Fibroblast of pulmonary artery (primary cell): ENCODE measurements at regions not wholly inside any gene's neighbourhood (a gene's known extent, or its start where the extent isn't known, plus 50 kb on each side); places are given as distances from the start of the nearest gene placed in this dataset.

Experiments used
- DNase-seq: peaks from one replicate; pipeline ENCODE4 v3.0.0-alpha.2; 2010; ENCODE audit warnings: low read depth
- H3K4me3 ChIP-seq: replicated peaks from 2 replicates; pipeline ENCODE4 v1.5.1; 2011; ENCODE audit warnings: low read depth, mild to moderate bottlenecking, control low read depth, low read length, moderate library complexity
- TF ChIP-seq, protein P1 (sequence below): IDR thresholded peaks from 2 replicates; pipeline ENCODE4 v1.5.1; 2011; ENCODE audit warnings: mild to moderate bottlenecking, control low read depth, low read length, inconsistent platforms; ENCODE audit errors: missing control alignments

DNA sequence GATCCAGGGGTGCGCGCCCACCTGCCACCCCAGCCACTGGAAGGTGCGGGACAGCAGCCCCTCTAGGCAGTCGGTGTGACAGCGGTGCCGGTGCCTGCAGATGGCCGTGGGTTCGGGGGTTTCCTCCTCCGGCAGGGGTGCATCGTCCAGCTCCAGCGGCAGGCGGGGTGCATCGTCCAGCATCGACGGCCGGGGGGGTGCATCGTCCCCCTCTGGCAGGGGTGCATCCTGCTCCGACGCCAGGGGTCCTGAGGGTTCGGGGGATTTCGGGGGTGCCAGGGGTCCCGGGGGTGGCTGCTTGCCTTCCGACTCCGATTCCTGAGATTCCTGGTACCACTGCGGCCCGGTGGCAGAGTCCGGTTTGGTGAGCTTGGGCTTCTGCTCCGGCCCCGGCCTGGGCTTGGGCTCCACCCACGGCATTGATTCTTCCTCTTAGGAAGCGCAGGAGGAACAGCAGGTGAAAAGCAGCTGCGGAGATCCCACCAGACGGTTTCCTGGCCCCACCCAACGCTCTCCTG lies 90.2 kb upstream of the RAB18 start:
- TF ChIP-seq, protein P1, sequence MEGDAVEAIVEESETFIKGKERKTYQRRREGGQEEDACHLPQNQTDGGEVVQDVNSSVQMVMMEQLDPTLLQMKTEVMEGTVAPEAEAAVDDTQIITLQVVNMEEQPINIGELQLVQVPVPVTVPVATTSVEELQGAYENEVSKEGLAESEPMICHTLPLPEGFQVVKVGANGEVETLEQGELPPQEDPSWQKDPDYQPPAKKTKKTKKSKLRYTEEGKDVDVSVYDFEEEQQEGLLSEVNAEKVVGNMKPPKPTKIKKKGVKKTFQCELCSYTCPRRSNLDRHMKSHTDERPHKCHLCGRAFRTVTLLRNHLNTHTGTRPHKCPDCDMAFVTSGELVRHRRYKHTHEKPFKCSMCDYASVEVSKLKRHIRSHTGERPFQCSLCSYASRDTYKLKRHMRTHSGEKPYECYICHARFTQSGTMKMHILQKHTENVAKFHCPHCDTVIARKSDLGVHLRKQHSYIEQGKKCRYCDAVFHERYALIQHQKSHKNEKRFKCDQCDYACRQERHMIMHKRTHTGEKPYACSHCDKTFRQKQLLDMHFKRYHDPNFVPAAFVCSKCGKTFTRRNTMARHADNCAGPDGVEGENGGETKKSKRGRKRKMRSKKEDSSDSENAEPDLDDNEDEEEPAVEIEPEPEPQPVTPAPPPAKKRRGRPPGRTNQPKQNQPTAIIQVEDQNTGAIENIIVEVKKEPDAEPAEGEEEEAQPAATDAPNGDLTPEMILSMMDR = no peak

DNA sequence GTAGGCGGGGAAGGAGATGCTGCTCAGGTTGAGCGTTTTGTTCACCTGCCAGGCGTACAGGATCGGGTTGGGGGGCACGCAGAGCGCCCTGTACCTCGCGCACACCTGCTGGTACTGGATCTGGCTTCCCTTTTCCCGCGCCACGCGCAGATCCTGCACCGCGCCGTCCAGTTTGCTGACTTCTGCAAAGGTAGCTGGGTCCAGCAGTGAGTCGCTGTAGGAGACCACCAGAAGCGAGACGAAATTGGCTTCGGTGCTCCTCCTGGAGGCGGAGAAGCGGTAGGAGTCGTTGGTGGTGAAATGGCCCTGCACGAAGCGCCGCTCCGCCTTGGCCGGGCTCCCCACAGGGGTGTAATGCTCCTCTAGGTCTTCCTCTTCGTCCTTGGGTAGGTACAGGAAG lies 90.7 kb upstream of the RAB18 start:
- no peak for DNase-seq
- no peak overlapping the region for H3K4me3 ChIP-seq
- TF ChIP-seq, protein P1 = no peak

More for the DNA sequence above, 90.2 kb upstream of the RAB18 start:
- DNase-seq = no peak
- H3K4me3 ChIP-seq = no peak overlapping the region

DNA sequence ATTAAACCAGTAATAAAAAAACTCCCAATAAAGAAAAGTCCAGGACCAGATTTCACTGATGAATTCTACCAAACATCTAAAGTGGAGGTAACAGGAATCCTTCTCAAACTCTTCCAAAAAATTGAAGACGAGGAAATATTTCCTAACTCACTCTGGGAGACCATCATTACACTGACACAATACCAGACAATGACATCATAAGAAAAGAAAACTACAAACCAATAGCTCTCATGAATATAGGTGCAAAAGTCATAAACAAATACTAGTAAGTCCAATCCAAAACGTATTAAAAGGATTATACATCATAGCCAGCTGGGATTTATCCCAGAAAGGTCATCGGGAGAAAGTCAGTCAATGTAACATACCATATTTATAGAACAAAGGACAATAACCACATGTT lies 94.0 kb upstream of the RAB18 start:
- no peak overlapping the region for H3K4me3 ChIP-seq
- no peak for DNase-seq
- TF ChIP-seq, protein P1 = no peak

DNA sequence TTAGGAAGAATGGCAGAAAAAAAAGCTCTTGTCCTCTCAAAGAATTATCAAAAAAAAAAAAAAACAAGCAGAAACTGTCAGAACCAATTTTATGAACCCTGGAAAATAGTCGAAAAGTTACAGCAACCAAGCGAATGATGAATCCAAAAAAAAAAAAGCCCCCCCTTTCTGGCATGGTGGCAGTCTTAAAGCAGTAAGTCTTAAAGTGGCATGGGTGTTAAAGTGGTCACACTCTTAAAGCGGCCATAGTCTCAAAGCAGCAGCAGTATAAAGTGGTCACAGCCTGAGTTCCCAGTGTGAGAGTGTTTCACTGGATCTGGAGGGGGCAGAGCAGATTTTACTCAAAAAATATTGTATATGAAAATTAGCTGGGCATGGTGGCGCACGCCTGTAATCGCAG lies 96.8 kb upstream of the RAB18 start:
- DNase-seq = no peak
- TF ChIP-seq, protein P1 = no peak
- no peak overlapping the region for H3K4me3 ChIP-seq

DNA sequence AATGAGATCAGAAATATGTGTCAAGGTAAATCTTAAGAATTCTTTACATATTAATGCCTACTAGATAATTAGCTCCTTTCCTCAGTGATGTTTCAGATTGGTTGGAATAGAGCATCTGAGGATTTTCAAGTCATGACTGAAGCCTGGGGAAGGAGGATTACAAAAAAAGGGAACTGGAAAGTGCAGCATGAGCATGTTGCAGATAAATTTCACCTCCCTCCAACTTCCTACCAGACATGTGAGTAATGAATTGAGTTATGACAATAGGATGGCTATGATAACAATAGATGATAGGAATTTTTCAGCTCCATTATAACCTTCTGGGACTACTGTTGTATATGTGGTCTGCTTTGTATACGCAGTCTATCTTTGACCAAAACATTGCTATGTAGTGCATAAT lies 104.2 kb upstream of the RAB18 start:
- H3K4me3 ChIP-seq = no peak overlapping the region
- DNase-seq = no peak
- TF ChIP-seq, protein P1 = no peak

DNA sequence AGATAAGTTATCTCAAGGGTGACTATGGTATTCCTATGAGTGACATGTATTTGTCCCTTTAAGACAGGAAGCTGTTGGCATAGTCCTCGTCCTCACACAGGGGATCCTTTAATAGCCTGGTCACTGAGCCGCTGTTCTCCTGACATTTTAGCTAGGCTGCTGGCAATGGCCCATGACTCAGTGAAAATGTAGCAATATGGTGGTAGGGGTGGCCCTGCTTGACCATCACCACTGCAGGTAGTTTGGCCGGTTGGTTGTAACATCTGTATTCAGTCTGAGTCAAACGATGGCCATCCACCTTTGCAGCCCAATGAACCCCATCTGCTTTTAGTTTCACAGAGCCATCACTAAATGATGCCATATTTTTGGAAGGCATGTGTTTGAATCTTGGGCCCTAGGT lies 110.1 kb upstream of the RAB18 start:
- H3K4me3 ChIP-seq = no peak overlapping the region
- DNase-seq = no peak
- TF ChIP-seq, protein P1 = no peak

DNA sequence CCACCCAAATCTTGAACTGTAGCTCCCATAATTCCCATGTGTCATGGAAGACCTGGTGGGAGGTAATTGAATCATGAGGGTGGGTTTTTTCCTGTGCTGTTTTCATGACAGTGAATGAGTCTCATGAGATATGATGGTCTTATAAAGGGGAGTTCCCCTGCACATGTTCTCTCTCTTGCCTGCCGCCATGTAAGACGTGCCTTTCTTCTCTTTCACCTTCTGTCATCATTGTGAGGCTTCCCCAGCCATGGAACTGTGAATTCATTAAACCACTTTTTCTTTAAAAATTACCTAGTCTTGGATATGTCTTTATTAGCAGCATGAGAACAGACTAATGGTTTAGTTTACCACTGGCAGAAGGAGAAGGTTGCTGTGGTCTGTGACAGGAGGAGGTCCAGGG lies 111.5 kb upstream of the RAB18 start:
- no peak overlapping the region for H3K4me3 ChIP-seq
- TF ChIP-seq, protein P1 = no peak
- DNase-seq = no peak
